ENCODE measurements at regions not wholly inside any gene's neighbourhood (a gene's known extent, or its start where the extent isn't known, plus 50 kb on each side); places are given as distances from the start of the nearest gene placed in this dataset.
"Not testable (repeated sequence)": the region's sequence is repeated elsewhere in the genome, so short reads cannot be mapped to it uniquely, and the experiment has no call there.

DNA sequence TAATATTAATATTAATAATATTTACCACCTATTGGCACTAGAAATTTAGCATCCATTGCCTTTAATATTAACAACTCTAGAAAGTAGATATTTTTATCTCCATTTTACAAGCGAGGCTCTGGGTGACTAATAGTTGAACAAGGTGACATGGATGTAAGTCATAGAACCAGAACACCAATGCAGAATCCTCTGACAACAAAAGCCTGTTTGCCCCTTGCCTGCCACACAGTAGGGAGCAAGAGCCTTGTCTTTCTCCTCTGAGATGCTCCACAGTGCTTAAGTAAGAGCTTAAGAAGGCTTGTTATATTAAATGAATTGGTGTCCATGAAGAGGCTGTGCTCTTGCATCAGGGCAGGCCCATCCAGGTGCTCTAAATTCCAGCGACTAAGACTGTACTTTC lies 51.2 kb upstream of the LBX1 start:
- peaks cover 2% of the 10 kb centered on the region for H3K4me1 Mint-ChIP-seq (ENCODE audit: low read depth)
- ATAC-seq (no peak), DNase-seq (no peak)
- no peaks in the 10 kb centered on the region for H3K9me3 Mint-ChIP-seq
- H3K27me3 Mint-ChIP-seq (ENCODE audit: low read depth): peaks cover 47% of the 10 kb centered on the region
- no peaks in the 10 kb centered on the region for H3K36me3 Mint-ChIP-seq (ENCODE audit: insufficient read depth)
- no peak overlapping the region for H3K4me3 Mint-ChIP-seq

DNA sequence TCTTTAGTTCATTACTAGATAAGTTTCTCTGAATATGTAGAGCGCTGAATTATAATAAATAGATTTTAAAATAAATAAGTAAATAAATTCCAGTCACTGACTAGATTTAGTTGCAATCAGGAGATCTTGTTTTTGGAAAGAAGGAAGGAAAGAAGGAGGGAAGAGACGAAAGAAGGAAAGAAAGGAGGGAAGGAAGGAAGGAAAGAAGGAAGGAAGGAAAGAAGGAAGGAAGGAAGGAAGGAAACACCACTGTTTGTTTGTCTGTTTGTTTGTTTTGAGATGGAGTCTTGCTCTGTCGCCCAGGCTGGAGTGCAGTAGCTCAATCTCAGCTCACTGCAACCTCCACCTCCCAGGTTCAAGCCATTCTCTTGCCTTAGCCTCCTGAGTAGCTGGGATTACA lies 51.7 kb upstream of the LBX1 start:
- H3K4me3 Mint-ChIP-seq; DNase-seq; H3K36me3 Mint-ChIP-seq (ENCODE audit: insufficient read depth); H3K4me1 Mint-ChIP-seq (ENCODE audit: low read depth); H3K9me3 Mint-ChIP-seq; ATAC-seq: not testable (repeated sequence)
- H3K27me3 Mint-ChIP-seq (ENCODE audit: low read depth): peaks cover 47% of the 10 kb centered on the region

- ATAC-seq (no peak), DNase-seq (no peak)
- H3K36me3 Mint-ChIP-seq (ENCODE audit: insufficient read depth): no peaks in the 10 kb centered on the region
- H3K4me1 Mint-ChIP-seq (ENCODE audit: low read depth): peaks cover 4% of the 10 kb centered on the region
- H3K4me3 Mint-ChIP-seq: no peak overlapping the region
- peaks cover 67% of the 10 kb centered on the region for H3K27me3 Mint-ChIP-seq (ENCODE audit: low read depth)
- no peaks in the 10 kb centered on the region for H3K9me3 Mint-ChIP-seq
Measured at GRCh38 chr10:101282947-101283346, 53.7 kb upstream of the LBX1 start.

DNA sequence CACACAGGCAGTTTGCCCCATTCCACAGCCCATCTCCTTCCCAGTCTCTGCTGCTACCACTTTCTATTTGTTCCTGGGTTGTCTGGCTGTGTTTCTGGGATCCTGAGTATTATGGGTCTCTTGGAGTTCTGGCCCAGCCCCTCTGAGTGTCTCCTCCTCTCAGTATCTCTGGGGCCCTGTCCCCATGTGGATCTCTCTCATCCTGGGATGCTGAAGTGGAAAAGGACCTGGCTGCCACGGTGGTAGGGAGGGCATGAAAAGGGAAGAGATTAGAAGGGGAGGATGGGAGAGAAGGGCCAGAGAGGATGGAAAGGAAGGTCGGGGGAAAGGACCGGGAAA lies 54.5 kb upstream of the LBX1 start:
- no peak for DNase-seq
- peaks cover 73% of the 10 kb centered on the region for H3K27me3 Mint-ChIP-seq (ENCODE audit: low read depth)
- H3K36me3 Mint-ChIP-seq (ENCODE audit: insufficient read depth): no peaks in the 10 kb centered on the region
- H3K4me1 Mint-ChIP-seq (ENCODE audit: low read depth): peaks cover 4% of the 10 kb centered on the region
- ATAC-seq: no peak
- H3K4me3 Mint-ChIP-seq: no peak overlapping the region
- H3K9me3 Mint-ChIP-seq: no peaks in the 10 kb centered on the region

GRCh38 chr10:101284101-101284743 lies 55.0 kb upstream of the LBX1 start:
- ATAC-seq (peak; percentile 39 to 44), DNase-seq (no peak)
- no peak overlapping the region for H3K4me3 Mint-ChIP-seq
- no peaks in the 10 kb centered on the region for H3K36me3 Mint-ChIP-seq (ENCODE audit: insufficient read depth)
- peaks cover 74% of the 10 kb centered on the region for H3K27me3 Mint-ChIP-seq (ENCODE audit: low read depth)
- H3K9me3 Mint-ChIP-seq: no peaks in the 10 kb centered on the region
- H3K4me1 Mint-ChIP-seq (ENCODE audit: low read depth): peaks cover 4% of the 10 kb centered on the region

DNA sequence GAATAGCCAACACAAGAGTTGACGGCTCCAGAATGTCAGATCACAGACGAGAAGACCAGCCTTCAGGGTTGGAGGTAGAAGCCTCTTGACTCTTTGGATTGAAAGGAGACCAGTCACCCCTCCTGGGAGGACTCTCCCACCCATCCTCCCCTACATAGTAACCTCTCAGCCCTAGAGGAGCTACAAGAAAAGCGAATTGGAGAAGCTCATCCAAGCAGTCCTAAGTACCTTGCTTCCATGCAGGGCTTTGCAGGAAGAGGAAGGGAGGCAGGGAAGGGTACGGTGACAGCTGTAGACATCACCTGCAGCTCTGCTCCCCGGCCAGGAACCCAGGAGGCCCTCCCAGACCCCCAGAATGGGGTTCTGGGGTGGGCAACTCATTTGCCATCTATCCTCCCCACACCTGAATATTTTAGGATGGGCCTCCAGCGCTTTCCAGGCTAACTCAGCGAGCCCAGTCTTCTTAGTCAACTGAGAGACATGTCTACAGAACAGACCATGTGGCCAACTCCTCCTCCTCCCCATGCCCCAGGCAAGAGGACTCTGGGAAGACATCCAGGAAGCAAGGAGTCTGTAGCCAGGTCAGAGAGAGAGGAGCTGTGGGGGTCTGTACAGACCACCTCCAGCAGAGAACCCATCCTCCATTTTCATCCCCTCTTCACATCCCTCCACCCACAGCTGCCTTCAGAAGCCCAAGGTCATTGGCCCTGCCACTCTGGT lies 55.6 kb upstream of the LBX1 start:
- Mint-ChIP-seq H3K36me3 (ENCODE audit: insufficient read depth) (no peaks in the 10 kb centered on the region), H3K4me1 (ENCODE audit: low read depth) (peaks cover 4% of the 10 kb centered on the region), H3K4me3 (no peak overlapping the region), H3K9me3 (no peaks in the 10 kb centered on the region), H3K27me3 (ENCODE audit: low read depth) (peaks cover 80% of the 10 kb centered on the region)
- peak in 1 of 2 donors; percentile 23 for ATAC-seq
- no peak for DNase-seq

DNA sequence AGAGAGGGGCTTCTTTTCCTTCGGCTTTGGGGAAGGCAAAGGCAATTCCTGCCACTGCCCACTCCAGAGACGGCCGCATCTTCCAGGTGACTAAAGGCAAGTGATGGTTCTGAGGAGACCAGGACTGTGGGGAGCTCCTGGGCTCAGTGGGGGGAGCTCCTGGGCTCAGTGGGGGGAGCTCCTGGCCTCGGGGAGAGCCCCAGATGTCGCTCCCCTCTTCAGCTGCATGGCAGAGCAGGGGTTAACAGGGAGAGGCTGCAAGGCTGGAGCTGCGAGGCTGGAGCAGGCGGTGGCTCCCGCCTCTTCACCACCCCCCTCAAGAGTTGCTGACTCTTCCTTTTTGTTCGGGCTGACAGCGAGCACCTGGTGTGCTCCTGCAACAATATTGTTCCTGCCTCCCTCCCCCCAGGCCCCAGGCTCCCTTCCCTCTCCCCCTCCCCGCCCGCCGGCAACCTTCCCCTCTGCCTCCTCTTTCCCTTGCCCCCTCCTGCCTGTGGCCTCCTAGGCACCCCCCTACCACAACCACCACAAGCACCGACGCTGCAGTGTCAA lies 56.3 kb upstream of the LBX1 start:
- no peak overlapping the region for H3K4me3 Mint-ChIP-seq

GRCh38 chr10:101286248-101287046 lies 57.2 kb upstream of the LBX1 start:
- Mint-ChIP-seq H3K36me3 (ENCODE audit: insufficient read depth) (no peaks in the 10 kb centered on the region), H3K9me3 (no peaks in the 10 kb centered on the region), H3K4me1 (ENCODE audit: low read depth) (peaks cover 6% of the 10 kb centered on the region), H3K27me3 (ENCODE audit: low read depth) (peaks cover 90% of the 10 kb centered on the region), H3K4me3 (no peak overlapping the region)
- no peak for ATAC-seq
- no peak for DNase-seq

More for the DNA sequence above, 56.3 kb upstream of the LBX1 start:
- DNase-seq: no peak
- no peaks in the 10 kb centered on the region for H3K36me3 Mint-ChIP-seq (ENCODE audit: insufficient read depth)
- H3K4me1 Mint-ChIP-seq (ENCODE audit: low read depth): peaks cover 4% of the 10 kb centered on the region
- no peaks in the 10 kb centered on the region for H3K9me3 Mint-ChIP-seq
- peak in 1 of 2 donors; percentile 32 for ATAC-seq
- H3K27me3 Mint-ChIP-seq (ENCODE audit: low read depth): peaks cover 85% of the 10 kb centered on the region

DNA sequence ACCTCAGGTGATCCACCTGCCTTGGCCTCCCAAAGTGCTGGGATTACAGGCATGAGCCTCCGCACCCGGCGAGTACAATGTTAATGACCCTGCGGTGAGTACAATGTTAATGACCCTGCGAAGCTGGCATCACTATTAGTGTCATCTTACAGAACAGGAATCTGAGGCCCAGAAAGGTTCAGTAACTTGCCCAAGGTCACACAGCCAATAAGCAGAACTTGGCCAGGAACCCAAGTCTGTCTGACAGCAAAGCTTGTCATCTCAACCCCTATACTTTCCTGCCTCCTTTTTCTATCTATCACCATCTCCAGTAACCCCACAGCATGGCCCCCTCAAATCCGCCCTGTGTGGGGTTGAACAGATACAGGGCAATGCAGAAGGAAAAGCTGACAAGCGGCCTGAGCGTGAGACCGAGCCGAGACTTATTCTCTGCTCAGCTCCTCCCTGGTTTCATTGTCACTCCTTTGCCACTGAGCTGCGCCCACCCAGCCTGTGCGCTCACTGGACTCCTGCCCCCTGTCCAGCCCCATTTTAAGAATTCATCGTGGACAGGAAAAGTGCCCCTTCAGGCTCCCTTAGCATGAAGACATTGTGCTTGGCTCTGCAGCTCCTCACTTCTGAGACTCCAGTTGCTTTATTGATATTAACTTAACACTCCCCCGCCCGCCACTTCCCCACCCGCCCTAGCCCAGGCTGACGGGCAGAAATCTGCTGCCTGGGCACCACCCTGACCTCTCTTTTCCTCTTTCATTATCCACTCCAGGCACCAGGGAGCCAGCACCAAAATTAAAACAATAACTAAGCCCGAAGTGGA lies 58.1 kb upstream of the LBX1 start:
- ATAC-seq: no peak
- Mint-ChIP-seq H3K36me3 (ENCODE audit: insufficient read depth) (no peaks in the 10 kb centered on the region), H3K4me1 (ENCODE audit: low read depth) (peaks cover 9% of the 10 kb centered on the region), H3K9me3 (no peaks in the 10 kb centered on the region), H3K27me3 (ENCODE audit: low read depth) (peaks cover 86% of the 10 kb centered on the region), H3K4me3 (no peak overlapping the region)
- no peak for DNase-seq

DNA sequence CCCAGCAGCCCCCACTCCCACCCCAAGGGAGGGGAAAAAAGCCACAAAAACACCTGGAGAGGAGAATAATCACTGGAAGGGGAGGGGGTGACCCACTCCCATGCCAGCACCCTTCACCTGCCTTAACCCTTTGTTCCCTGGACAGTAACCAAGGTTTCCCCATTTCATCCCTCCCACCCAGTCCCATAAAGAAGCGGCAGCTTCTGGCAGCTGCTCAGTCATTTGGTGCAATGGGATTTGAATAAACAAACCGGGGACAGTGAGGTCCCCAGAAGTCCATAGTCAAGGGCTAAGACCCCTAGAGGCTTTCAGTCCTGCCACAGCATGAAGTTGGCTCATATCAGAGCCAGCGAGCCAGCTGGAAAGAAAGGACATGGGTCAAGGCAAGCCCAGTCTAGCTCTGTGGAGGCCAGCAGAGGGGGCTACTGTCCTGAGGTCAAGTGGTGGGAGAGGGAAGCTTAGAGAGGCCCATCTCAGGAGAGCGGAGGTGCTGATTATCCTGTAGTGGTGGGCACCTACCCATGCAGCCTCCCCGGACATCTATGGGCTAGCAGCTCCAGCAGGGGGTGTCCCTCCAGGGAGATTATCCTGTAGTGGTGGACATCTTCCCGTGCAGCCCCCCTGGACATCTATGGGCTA lies 58.9 kb upstream of the LBX1 start:
- H3K36me3 Mint-ChIP-seq (ENCODE audit: insufficient read depth): no peaks in the 10 kb centered on the region

GRCh38 chr10:101289541-101289940 lies 60.3 kb upstream of the LBX1 start:
- no peak for ATAC-seq
- H3K36me3 Mint-ChIP-seq (ENCODE audit: insufficient read depth): no peaks in the 10 kb centered on the region
- peaks cover 85% of the 10 kb centered on the region for H3K27me3 Mint-ChIP-seq (ENCODE audit: low read depth)
- no peak for DNase-seq
- no peaks in the 10 kb centered on the region for H3K9me3 Mint-ChIP-seq
- H3K4me1 Mint-ChIP-seq (ENCODE audit: low read depth): peaks cover 9% of the 10 kb centered on the region
- no peak overlapping the region for H3K4me3 Mint-ChIP-seq

More for the DNA sequence above, 58.9 kb upstream of the LBX1 start:
- H3K9me3 Mint-ChIP-seq: no peaks in the 10 kb centered on the region
- peaks cover 84% of the 10 kb centered on the region for H3K27me3 Mint-ChIP-seq (ENCODE audit: low read depth)
- H3K4me1 Mint-ChIP-seq (ENCODE audit: low read depth): peaks cover 12% of the 10 kb centered on the region
- no peak overlapping the region for H3K4me3 Mint-ChIP-seq
- no peak for ATAC-seq
- no peak for DNase-seq

DNA sequence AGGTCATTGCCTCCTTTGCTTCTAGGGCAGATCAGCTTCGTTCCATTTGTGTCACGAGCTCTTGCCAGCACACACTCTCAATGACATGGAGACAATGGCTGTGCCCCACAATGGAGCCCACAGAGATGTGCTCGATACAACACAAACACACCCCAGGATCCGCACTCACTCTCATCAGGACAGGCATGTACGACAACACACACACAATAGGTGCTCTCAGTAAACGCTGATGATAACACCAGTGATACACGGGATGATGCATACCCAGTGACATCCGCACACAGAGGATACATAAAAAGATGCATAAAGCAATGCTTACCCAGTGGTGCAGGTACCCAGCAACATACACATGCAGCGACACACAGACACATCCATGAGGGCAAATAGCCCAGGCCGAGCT lies 61.2 kb upstream of the LBX1 start:
- H3K27me3 Mint-ChIP-seq (ENCODE audit: low read depth): peaks cover 83% of the 10 kb centered on the region

GRCh38 chr10:101290881-101291280 lies 61.6 kb upstream of the LBX1 start:
- H3K9me3 Mint-ChIP-seq: no peaks in the 10 kb centered on the region
- peak overlapping the region; percentile 43 for H3K4me3 Mint-ChIP-seq
- H3K27me3 Mint-ChIP-seq (ENCODE audit: low read depth): peaks cover 85% of the 10 kb centered on the region
- no peak for ATAC-seq
- H3K36me3 Mint-ChIP-seq (ENCODE audit: insufficient read depth): no peaks in the 10 kb centered on the region
- peaks cover 9% of the 10 kb centered on the region for H3K4me1 Mint-ChIP-seq (ENCODE audit: low read depth)
- no peak for DNase-seq

More for the DNA sequence above, 61.2 kb upstream of the LBX1 start:
- H3K4me1 Mint-ChIP-seq (ENCODE audit: low read depth): peaks cover 9% of the 10 kb centered on the region
- H3K9me3 Mint-ChIP-seq: no peaks in the 10 kb centered on the region
- no peak for ATAC-seq
- H3K4me3 Mint-ChIP-seq: no peak overlapping the region
- H3K36me3 Mint-ChIP-seq (ENCODE audit: insufficient read depth): no peaks in the 10 kb centered on the region
- DNase-seq: no peak

Measured in activated T-cell treated with anti-CD3 and anti-CD28 coated beads, Interleukin-2, amount 50 U/mL, for 4 hours (primary cell).